ENCODE measurements at regions not wholly inside any gene's neighbourhood (a gene's known extent, or its start where the extent isn't known, plus 50 kb on each side); places are given as distances from the start of the nearest gene placed in this dataset.

DNA sequence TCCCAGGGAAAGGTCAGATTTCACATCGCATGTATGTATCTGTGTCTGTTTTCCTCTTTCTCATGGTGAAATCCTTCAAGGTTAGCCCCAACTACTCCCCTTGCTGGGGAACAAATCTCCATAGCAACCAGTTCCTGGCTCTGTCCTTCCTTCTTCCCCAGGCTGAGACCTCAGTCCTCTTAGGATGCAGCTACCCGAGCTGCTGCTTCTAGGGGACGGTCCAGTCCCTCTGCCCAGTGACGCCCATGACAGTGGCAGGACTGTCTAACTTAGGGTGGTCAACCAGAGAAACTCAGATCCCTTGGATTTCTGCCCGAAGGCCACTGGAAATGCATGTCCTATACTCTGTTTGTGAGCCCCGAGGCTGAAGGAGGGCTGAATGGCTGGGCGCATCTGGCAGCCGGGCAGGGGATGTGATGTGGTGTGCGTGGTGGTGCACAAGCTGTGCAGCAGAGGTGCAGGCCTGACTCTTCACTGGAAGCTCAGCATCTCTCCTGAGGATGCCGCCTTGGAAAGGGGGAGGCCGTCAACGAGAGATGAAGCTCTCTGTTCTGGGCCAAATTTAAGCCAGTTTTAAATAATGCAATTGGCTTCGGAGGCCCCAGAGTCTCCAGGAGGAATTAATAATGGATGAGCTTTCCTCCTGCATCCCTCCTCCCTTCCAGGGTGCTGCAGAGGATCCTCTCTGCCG is 118.7 kb upstream of the B3GAT1 start:
- Histone ChIP-seq H3K4me3 (ENCODE audit: low read depth in 1 of 5, low read length in 5 of 5) (no peak overlapping the region), H3K36me3 (ENCODE audit: control insufficient read depth in 5 of 5, insufficient read depth in 5 of 5, low read length in 5 of 5) (no peaks in the 10 kb centered on the region), H3K27me3 (ENCODE audit: control insufficient read depth in 5 of 5, insufficient read depth in 4 of 5, low read length in 5 of 5) (peaks cover 6 to 25% (median 13%) of the 10 kb centered on the region in 5 donors), H3K9ac (ENCODE audit: low read length in 5 of 5) (no peak overlapping the region), H3K9me3 (ENCODE audit: control insufficient read depth in 5 of 5, low read length in 5 of 5) (no peaks in the 10 kb centered on the region), H3K4me1 (ENCODE audit: control insufficient read depth in 5 of 5, insufficient read depth in 5 of 5, low read length in 5 of 5) (no peaks in the 10 kb centered on the region), H3K27ac (ENCODE audit: low read depth, low read length) (no peak overlapping the region)

DNA sequence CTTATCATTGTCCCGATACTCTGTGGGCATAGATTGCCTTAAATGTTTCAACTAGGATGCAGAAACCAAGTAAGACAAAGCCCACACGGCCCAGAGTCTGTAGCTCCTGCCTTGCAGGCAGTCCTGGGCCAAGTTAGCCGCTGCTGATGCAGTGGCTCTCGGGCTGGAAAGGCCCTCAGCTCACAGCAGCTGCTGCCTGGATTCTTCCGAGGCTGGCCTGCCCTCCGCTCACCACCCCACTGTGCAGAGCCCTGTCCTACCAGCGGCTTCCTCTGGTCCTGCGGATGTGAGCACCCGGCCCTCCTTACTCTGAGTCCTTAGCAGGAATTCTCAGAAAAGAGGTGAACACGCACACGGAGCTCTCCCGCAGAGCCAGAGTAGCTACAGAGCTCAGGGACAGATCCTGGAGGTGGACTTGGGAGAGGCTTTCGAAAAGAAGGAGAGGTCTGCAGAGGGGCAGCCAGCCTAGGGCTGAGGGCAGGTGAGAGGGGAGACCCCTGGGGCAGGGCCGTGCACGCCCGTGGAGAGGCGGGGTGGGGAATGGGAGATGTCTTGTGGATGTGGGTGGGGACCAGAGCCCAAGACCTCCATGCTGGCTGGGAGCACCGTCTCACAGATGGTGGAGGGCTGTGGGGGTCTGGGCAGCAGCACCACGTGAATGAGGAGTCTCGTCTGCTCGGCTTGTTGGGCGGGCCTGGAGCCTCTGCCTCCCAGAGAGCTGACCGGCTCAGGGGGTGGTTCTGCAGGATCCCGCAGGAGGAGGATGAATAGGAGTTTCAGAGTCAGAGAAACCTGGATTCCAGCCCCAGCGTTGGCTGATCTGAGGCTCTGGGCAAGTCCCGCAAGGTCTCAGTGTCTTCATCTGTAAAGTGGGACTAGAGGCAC is 117.4 kb upstream of the B3GAT1 start:
- H3K27ac ChIP-seq (ENCODE audit: low read depth, low read length): no peak overlapping the region
- H3K9ac ChIP-seq (ENCODE audit: low read length in 5 of 5): no peak overlapping the region
- H3K36me3 ChIP-seq (ENCODE audit: control insufficient read depth in 5 of 5, insufficient read depth in 5 of 5, low read length in 5 of 5): no peaks in the 10 kb centered on the region
- H3K9me3 ChIP-seq (ENCODE audit: control insufficient read depth in 5 of 5, low read length in 5 of 5): peaks cover 0 to 1% (median 0%) of the 10 kb centered on the region in 5 donors
- H3K4me1 ChIP-seq (ENCODE audit: control insufficient read depth in 5 of 5, insufficient read depth in 5 of 5, low read length in 5 of 5): no peaks in the 10 kb centered on the region
- no peak overlapping the region for H3K4me3 ChIP-seq (ENCODE audit: low read depth in 1 of 5, low read length in 5 of 5)
- H3K27me3 ChIP-seq (ENCODE audit: control insufficient read depth in 5 of 5, insufficient read depth in 4 of 5, low read length in 5 of 5): peaks cover 6 to 21% (median 9%) of the 10 kb centered on the region in 5 donors

DNA sequence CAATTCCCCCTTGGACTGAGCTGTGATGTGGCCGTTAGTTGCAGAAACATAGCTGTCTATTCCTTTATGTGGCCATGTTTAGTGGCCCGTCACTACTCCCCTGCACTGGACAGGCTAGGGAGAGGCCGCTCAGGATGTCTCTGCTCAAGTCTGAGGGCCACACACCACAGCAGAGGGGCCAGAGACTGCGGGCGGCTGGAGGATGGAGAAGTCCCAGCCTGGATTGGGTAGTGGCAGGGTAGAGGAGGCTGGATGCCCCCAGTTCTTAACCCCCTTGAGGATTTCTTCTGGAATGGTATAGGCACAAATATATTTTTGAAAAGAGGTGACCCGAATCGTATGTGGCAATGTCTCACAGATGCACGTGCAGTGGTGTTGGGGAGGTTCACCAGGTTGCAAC is 116.4 kb upstream of the B3GAT1 start:
- Histone ChIP-seq H3K36me3 (ENCODE audit: control insufficient read depth in 5 of 5, insufficient read depth in 5 of 5, low read length in 5 of 5) (no peaks in the 10 kb centered on the region), H3K9ac (ENCODE audit: low read length in 5 of 5) (no peak overlapping the region), H3K4me1 (ENCODE audit: control insufficient read depth in 5 of 5, insufficient read depth in 5 of 5, low read length in 5 of 5) (no peaks in the 10 kb centered on the region), H3K9me3 (ENCODE audit: control insufficient read depth in 5 of 5, low read length in 5 of 5) (peaks cover 0 to 3% (median 0%) of the 10 kb centered on the region in 5 donors), H3K27ac (ENCODE audit: low read depth, low read length) (no peak overlapping the region), H3K4me3 (ENCODE audit: low read depth in 1 of 5, low read length in 5 of 5) (no peak overlapping the region), H3K27me3 (ENCODE audit: control insufficient read depth in 5 of 5, insufficient read depth in 4 of 5, low read length in 5 of 5) (peaks cover 6 to 16% (median 9%) of the 10 kb centered on the region in 5 donors)

DNA sequence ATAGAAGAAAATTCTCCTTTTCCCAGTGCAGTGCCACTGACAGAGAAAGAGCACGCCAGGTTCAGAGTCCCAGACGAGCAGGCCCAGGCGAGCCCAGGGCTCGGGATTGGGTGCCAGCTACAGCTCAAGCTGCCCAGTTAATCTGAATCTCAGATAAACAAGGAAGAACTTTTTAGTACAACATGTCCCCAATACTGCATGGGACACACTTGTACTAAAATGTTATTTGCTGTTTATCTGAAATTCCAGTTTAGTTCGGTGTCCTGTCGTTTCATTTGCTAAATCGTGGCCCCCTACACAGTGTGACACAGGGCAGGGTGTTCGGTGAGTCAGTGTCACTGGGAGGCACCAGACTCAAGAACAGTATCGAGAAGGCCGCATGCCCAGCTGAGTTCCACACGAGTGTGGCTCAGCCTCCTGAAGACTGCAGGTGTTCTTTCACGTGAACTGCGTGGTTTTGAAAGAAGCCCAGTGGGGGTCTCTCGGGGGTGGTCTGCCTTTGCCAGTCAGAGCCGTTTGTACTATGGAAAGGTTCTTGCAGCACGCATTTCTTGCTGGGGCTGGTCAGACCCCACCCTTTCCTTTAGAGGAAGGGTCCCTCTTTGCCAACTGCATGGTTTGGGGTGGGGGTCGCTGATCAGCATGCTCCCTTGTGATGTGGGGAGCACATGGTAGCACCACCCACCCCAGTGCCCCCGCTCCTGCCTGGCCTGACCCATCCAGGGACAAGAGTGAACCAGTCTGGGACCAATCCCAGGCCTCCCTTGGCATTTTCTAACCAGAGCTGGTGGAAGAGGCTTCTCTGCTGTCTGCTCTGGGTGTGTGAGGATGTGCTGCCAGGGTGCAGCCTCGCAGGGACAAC is 115.6 kb upstream of the B3GAT1 start:
- Histone ChIP-seq H3K9ac (ENCODE audit: low read length in 5 of 5) (no peak overlapping the region), H3K27ac (ENCODE audit: low read depth, low read length) (no peak overlapping the region), H3K27me3 (ENCODE audit: control insufficient read depth in 5 of 5, insufficient read depth in 4 of 5, low read length in 5 of 5) (peaks cover 6 to 15% (median 11%) of the 10 kb centered on the region in 5 donors), H3K4me1 (ENCODE audit: control insufficient read depth in 5 of 5, insufficient read depth in 5 of 5, low read length in 5 of 5) (no peaks in the 10 kb centered on the region), H3K36me3 (ENCODE audit: control insufficient read depth in 5 of 5, insufficient read depth in 5 of 5, low read length in 5 of 5) (no peaks in the 10 kb centered on the region), H3K4me3 (ENCODE audit: low read depth in 1 of 5, low read length in 5 of 5) (no peak overlapping the region), H3K9me3 (ENCODE audit: control insufficient read depth in 5 of 5, low read length in 5 of 5) (peaks cover 0 to 3% (median 0%) of the 10 kb centered on the region in 5 donors)

DNA sequence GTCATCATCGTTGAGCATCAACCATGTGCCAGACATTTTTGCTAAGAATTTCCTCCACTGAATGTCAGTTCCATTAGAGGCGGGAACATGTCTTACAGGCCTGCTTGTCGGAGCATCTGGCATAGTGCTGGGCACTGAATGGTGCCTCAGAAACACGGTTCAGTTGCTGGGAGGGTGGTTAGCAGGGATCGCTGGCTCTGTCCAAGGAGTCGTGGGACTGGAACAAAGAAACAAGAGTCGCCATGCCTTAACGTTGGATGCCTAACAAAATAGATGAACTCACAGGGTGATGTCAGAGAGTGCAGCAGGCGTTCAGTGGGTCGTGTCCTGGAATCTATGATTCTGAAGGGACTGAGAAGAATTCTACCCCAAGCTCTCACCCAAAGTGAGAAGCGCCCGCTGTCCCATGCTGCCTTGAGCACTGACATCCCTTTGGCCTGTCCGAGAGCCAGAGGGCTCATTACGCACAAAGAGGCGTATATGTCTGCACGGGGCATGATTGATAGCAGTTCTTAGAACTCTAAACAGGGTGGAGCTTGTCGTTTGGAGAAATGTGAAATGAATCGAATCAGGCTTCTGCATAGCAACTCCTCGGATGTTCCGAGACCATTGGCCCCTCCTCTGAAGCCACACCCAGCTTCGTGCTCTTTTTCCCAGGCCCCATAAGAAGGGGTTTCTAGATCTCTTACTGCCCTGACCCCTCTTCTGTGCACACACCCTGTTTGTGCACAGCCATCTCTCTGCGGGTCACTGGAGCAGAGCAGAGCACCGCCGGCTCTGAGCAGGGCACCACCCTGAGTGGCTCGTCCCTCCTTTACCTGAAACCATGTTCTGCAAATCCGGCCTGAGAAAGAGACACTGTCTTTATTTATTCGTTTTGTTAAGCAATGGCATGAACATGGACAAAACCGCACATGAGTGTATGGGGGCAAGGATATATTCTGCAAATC is 113.1 kb upstream of the B3GAT1 start:
- peaks cover 0 to 3% (median 0%) of the 10 kb centered on the region in 5 donors for H3K9me3 ChIP-seq (ENCODE audit: control insufficient read depth in 5 of 5, low read length in 5 of 5)
- no peak overlapping the region for H3K9ac ChIP-seq (ENCODE audit: low read length in 5 of 5)
- H3K27me3 ChIP-seq (ENCODE audit: control insufficient read depth in 5 of 5, insufficient read depth in 4 of 5, low read length in 5 of 5): peaks cover 11 to 21% (median 12%) of the 10 kb centered on the region in 5 donors
- H3K4me1 ChIP-seq (ENCODE audit: control insufficient read depth in 5 of 5, insufficient read depth in 5 of 5, low read length in 5 of 5): no peaks in the 10 kb centered on the region
- H3K36me3 ChIP-seq (ENCODE audit: control insufficient read depth in 5 of 5, insufficient read depth in 5 of 5, low read length in 5 of 5): no peaks in the 10 kb centered on the region
- H3K27ac ChIP-seq (ENCODE audit: low read depth, low read length): no peak overlapping the region
- H3K4me3 ChIP-seq (ENCODE audit: low read depth in 1 of 5, low read length in 5 of 5): no peak overlapping the region

DNA sequence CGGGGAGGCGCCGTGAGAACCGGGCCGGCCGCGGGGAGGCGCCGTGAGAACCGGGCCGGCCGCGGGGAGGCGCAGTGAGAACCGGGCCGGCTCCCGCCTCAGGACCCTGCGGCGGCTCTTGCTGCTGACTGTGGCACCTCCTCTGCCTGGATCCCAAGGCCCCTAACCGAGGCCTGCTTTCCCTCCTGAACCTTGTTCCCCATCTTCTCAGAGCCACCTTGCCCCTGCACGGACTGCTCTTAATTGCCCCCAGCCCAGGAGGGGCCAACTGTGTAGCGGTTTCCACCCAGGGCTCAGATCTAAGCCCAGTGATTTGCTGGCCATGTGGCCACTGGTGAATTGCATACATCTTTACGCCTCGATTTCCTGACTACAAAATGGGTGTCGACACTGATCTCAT is 112.2 kb upstream of the B3GAT1 start:
- H3K4me1 ChIP-seq (ENCODE audit: control insufficient read depth in 5 of 5, insufficient read depth in 5 of 5, low read length in 5 of 5): no peaks in the 10 kb centered on the region
- H3K4me3 ChIP-seq (ENCODE audit: low read depth in 1 of 5, low read length in 5 of 5): no peak overlapping the region
- H3K27ac ChIP-seq (ENCODE audit: low read depth, low read length): no peak overlapping the region
- no peak overlapping the region for H3K9ac ChIP-seq (ENCODE audit: low read length in 5 of 5)
- no peaks in the 10 kb centered on the region for H3K36me3 ChIP-seq (ENCODE audit: control insufficient read depth in 5 of 5, insufficient read depth in 5 of 5, low read length in 5 of 5)
- peaks cover 0 to 3% (median 0%) of the 10 kb centered on the region in 5 donors for H3K9me3 ChIP-seq (ENCODE audit: control insufficient read depth in 5 of 5, low read length in 5 of 5)
- peaks cover 11 to 20% (median 12%) of the 10 kb centered on the region in 5 donors for H3K27me3 ChIP-seq (ENCODE audit: control insufficient read depth in 5 of 5, insufficient read depth in 4 of 5, low read length in 5 of 5)

DNA sequence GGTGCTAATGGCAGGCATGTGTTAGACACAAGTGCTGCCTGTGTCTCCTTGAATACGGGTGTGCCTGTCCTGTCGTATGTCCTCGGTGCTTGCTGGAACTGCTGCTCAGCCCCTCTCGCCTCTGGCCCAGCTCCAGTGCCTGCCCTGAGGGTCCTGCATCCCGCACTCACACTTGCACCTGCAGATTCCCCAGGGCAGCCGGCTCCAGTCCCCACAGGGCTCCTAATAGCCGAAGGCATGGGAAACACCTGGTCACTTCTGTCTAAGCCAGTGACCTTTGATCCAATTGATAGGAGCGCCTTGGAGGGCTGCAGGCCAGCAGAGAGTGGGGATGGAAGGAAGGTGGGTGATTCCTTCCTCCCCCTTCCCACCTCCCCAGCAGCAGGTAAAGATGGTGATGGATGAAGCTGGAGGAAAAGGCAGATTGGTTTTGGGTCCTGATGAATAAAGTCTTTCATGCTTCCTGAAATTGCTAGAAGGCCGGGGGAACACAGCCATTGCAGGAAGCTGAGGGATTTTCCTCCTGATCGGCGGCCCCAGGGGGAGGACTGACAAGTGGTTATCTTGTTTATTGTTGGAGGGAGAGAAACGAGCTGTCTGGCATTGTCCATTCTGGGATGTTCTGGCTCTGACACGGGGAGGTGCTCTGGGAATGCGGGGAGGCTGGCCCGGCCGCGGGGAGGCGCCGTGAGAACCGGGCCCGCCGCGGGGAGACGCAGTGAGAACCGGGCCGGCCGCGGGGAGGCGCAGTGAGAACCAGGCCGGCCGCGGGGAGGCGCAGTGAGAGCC is 110.9 kb upstream of the B3GAT1 start:
- no peak overlapping the region for H3K4me3 ChIP-seq (ENCODE audit: low read depth in 1 of 5, low read length in 5 of 5)
- H3K9ac ChIP-seq (ENCODE audit: low read length in 5 of 5): no peak overlapping the region
- H3K9me3 ChIP-seq (ENCODE audit: control insufficient read depth in 5 of 5, low read length in 5 of 5): peaks cover 0 to 3% (median 0%) of the 10 kb centered on the region in 5 donors
- no peaks in the 10 kb centered on the region for H3K36me3 ChIP-seq (ENCODE audit: control insufficient read depth in 5 of 5, insufficient read depth in 5 of 5, low read length in 5 of 5)
- peaks cover 12 to 17% (median 16%) of the 10 kb centered on the region in 5 donors for H3K27me3 ChIP-seq (ENCODE audit: control insufficient read depth in 5 of 5, insufficient read depth in 4 of 5, low read length in 5 of 5)
- no peak overlapping the region for H3K27ac ChIP-seq (ENCODE audit: low read depth, low read length)
- no peaks in the 10 kb centered on the region for H3K4me1 ChIP-seq (ENCODE audit: control insufficient read depth in 5 of 5, insufficient read depth in 5 of 5, low read length in 5 of 5)

DNA sequence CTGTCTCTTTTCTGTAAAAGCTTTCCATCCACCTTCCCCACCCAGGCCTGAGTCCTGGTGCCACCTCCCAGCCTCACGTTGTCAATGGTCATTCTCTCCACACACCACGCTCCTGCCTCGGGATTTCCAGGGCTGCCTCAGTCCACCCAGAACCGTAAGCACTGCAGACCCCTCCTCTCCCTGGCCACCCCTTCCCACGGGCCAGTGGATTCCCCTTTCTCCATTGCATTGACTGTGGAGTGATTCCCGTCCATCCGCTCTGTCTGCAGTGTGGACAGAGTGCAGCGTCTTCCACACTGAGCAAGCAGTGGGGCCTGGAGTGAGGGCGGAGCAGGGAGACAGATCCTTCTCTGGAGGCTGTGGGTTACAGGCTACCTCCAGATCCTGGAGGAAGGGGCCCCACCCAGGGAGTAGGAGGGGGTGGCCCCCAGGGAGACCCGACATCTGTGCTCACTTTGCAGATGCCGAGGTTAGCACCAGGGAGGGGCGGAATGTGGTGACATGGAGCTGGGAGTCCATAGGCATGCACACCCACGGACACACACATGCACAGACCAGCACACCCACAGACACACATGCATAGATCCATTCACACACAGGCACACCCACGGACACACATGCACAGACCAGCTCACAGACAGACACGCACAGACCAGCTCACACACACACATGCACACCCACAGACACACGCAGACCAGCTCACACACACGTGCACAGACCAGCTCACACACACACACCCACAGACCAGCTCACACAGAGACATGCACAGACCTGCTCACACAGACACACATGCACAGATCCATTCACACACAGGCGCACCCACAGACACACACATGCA is 109.6 kb upstream of the B3GAT1 start:
- Histone ChIP-seq H3K27me3 (ENCODE audit: control insufficient read depth in 5 of 5, insufficient read depth in 4 of 5, low read length in 5 of 5) (peaks cover 12 to 17% (median 15%) of the 10 kb centered on the region in 5 donors), H3K4me1 (ENCODE audit: control insufficient read depth in 5 of 5, insufficient read depth in 5 of 5, low read length in 5 of 5) (no peaks in the 10 kb centered on the region), H3K9ac (ENCODE audit: low read length in 5 of 5) (no peak overlapping the region), H3K9me3 (ENCODE audit: control insufficient read depth in 5 of 5, low read length in 5 of 5) (peaks cover 0 to 3% (median 0%) of the 10 kb centered on the region in 5 donors), H3K36me3 (ENCODE audit: control insufficient read depth in 5 of 5, insufficient read depth in 5 of 5, low read length in 5 of 5) (no peaks in the 10 kb centered on the region), H3K4me3 (ENCODE audit: low read depth in 1 of 5, low read length in 5 of 5) (no peak overlapping the region), H3K27ac (ENCODE audit: low read depth, low read length) (no peak overlapping the region)
